ENCODE measurements at regions not wholly inside any gene's neighbourhood (a gene's known extent, or its start where the extent isn't known, plus 50 kb on each side); places are given as distances from the start of the nearest gene placed in this dataset.

GRCh38 chr2:219714681-219715400 lies 87.4 kb downstream of the SLC4A3 start:
- TF ChIP-seq, protein P1, sequence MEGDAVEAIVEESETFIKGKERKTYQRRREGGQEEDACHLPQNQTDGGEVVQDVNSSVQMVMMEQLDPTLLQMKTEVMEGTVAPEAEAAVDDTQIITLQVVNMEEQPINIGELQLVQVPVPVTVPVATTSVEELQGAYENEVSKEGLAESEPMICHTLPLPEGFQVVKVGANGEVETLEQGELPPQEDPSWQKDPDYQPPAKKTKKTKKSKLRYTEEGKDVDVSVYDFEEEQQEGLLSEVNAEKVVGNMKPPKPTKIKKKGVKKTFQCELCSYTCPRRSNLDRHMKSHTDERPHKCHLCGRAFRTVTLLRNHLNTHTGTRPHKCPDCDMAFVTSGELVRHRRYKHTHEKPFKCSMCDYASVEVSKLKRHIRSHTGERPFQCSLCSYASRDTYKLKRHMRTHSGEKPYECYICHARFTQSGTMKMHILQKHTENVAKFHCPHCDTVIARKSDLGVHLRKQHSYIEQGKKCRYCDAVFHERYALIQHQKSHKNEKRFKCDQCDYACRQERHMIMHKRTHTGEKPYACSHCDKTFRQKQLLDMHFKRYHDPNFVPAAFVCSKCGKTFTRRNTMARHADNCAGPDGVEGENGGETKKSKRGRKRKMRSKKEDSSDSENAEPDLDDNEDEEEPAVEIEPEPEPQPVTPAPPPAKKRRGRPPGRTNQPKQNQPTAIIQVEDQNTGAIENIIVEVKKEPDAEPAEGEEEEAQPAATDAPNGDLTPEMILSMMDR (IDR thresholded peaks at IDR 0.05), result no peak
- TF ChIP-seq POLR2A (IDR thresholded peaks at IDR 0.05), result no peak
